PFSK-1 (cell line): ENCODE measurements at regions not wholly inside any gene's neighbourhood (a gene's known extent, or its start where the extent isn't known, plus 50 kb on each side); places are given as distances from the start of the nearest gene placed in this dataset.

Experiments
- POLR2AphosphoS5 ChIP-seq: IDR thresholded peaks from 2 replicates; pipeline ENCODE4 v1.6.1; 2012; ENCODE audit warnings: low read depth, mild to moderate bottlenecking, control low read depth, low read length, moderate library complexity
- REST ChIP-seq, 2 experiments: IDR thresholded peaks; 2 replicates each; pipeline versions ENCODE4 v1.6.1 to v1.8.0; 2011 to 2012; ENCODE audit warnings: low read depth in 2 of 2, low read length in 2 of 2, control low read depth in 1 of 2, inconsistent platforms in 1 of 2, mild to moderate bottlenecking in 1 of 2, moderate library complexity in 1 of 2; ENCODE audit not compliant: insufficient read depth in 1 of 2

GRCh38 chr4:79540143-79540542 lies 132.1 kb upstream of the GK2 start:
- TF ChIP-seq REST (IDR thresholded peaks at IDR 0.05; ENCODE audit: insufficient read depth in 1 of 2, low read depth in 2 of 2, low read length in 2 of 2) (no peak), POLR2AphosphoS5 (no peak)
